HL-60 (cell line): ENCODE measurements at regions not wholly inside any gene's neighbourhood (a gene's known extent, or its start where the extent isn't known, plus 50 kb on each side); places are given as distances from the start of the nearest gene placed in this dataset.

ENCODE experiments used
- GABPA ChIP-seq: IDR thresholded peaks from 2 replicates; pipeline ENCODE4 v1.6.1; 2012; ENCODE audit warnings: low read depth
- POLR2AphosphoS5 ChIP-seq: IDR thresholded peaks from 2 replicates; pipeline ENCODE4 v1.6.1; 2012; ENCODE audit warnings: low read depth
- SPI1 ChIP-seq: IDR thresholded peaks from 2 replicates; pipeline ENCODE4 v1.6.1; 2012; ENCODE audit warnings: low read depth, mild to moderate bottlenecking, borderline replicate concordance
- TF ChIP-seq, protein P1 (sequence below): IDR thresholded peaks from one replicate; pipeline ENCODE4 v1.5.1; 2011; ENCODE audit warnings: low read length, control low read depth, inconsistent platforms; ENCODE audit not compliant: insufficient read depth
- TF ChIP-seq, protein P2 (sequence below): IDR thresholded peaks from 2 replicates; pipeline ENCODE4 v1.6.1; 2012; ENCODE audit warnings: low read depth; ENCODE audit not compliant: insufficient replicate concordance

DNA sequence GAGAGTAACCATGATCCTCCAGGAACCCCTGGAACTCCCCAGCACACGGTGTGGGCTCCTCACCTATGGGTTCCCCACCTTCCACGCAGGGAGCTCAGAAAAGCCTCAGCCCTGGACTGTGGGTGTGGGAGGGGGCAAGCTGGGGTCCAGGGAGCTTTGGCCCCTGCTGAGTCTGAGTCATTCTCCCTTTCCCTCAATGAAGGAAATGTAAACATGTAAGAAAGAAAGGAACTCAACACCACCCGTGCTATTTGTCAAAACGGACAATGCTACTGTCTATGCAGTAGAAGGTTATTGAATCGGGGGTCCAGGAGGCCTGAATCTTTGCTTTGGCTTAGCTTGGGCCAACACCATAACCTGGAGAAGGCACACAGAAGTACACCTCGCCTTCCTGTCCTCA is 222.8 kb downstream of the PMP22 start:
- TF ChIP-seq, protein P1, sequence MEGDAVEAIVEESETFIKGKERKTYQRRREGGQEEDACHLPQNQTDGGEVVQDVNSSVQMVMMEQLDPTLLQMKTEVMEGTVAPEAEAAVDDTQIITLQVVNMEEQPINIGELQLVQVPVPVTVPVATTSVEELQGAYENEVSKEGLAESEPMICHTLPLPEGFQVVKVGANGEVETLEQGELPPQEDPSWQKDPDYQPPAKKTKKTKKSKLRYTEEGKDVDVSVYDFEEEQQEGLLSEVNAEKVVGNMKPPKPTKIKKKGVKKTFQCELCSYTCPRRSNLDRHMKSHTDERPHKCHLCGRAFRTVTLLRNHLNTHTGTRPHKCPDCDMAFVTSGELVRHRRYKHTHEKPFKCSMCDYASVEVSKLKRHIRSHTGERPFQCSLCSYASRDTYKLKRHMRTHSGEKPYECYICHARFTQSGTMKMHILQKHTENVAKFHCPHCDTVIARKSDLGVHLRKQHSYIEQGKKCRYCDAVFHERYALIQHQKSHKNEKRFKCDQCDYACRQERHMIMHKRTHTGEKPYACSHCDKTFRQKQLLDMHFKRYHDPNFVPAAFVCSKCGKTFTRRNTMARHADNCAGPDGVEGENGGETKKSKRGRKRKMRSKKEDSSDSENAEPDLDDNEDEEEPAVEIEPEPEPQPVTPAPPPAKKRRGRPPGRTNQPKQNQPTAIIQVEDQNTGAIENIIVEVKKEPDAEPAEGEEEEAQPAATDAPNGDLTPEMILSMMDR, result no peak
- TF ChIP-seq POLR2AphosphoS5 (no peak), GABPA (no peak), SPI1 (no peak)
- TF ChIP-seq, protein P2, sequence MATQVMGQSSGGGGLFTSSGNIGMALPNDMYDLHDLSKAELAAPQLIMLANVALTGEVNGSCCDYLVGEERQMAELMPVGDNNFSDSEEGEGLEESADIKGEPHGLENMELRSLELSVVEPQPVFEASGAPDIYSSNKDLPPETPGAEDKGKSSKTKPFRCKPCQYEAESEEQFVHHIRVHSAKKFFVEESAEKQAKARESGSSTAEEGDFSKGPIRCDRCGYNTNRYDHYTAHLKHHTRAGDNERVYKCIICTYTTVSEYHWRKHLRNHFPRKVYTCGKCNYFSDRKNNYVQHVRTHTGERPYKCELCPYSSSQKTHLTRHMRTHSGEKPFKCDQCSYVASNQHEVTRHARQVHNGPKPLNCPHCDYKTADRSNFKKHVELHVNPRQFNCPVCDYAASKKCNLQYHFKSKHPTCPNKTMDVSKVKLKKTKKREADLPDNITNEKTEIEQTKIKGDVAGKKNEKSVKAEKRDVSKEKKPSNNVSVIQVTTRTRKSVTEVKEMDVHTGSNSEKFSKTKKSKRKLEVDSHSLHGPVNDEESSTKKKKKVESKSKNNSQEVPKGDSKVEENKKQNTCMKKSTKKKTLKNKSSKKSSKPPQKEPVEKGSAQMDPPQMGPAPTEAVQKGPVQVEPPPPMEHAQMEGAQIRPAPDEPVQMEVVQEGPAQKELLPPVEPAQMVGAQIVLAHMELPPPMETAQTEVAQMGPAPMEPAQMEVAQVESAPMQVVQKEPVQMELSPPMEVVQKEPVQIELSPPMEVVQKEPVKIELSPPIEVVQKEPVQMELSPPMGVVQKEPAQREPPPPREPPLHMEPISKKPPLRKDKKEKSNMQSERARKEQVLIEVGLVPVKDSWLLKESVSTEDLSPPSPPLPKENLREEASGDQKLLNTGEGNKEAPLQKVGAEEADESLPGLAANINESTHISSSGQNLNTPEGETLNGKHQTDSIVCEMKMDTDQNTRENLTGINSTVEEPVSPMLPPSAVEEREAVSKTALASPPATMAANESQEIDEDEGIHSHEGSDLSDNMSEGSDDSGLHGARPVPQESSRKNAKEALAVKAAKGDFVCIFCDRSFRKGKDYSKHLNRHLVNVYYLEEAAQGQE, result no peak
